ENCODE measurements at regions not wholly inside any gene's neighbourhood (a gene's known extent, or its start where the extent isn't known, plus 50 kb on each side); places are given as distances from the start of the nearest gene placed in this dataset.

GRCh38 chr20:11376420-11376819, 541.3 kb upstream of the BTBD3 start:
- DNase-seq, result no peak

GRCh38 chr20:11376998-11377397, 540.7 kb upstream of the BTBD3 start:
- DNase-seq, result no peak

GRCh38 chr20:11377761-11378160, 539.9 kb upstream of the BTBD3 start:
- no peak for DNase-seq

GRCh38 chr20:11378252-11378651, 539.4 kb upstream of the BTBD3 start:
- no peak for DNase-seq

GRCh38 chr20:11379257-11380011, 538.3 kb upstream of the BTBD3 start:
- no peak for DNase-seq

GRCh38 chr20:11380283-11380682, 537.4 kb upstream of the BTBD3 start:
- no peak for DNase-seq

GRCh38 chr20:11387189-11387754, 530.4 kb upstream of the BTBD3 start:
- no peak for DNase-seq

- no peak for DNase-seq
Measured at GRCh38 chr20:11389186-11389585, 528.5 kb upstream of the BTBD3 start.

- DNase-seq, result no peak
Measured at GRCh38 chr20:11391591-11391990, 526.1 kb upstream of the BTBD3 start.

GRCh38 chr20:11394145-11394833, 523.4 kb upstream of the BTBD3 start:
- DNase-seq, result no peak

- no peak for DNase-seq
Measured at GRCh38 chr20:11395581-11395980, 522.1 kb upstream of the BTBD3 start.

GRCh38 chr20:11401988-11402387, 515.7 kb upstream of the BTBD3 start:
- no peak for DNase-seq

GRCh38 chr20:11403711-11404110, 514.0 kb upstream of the BTBD3 start:
- DNase-seq, result no peak

GRCh38 chr20:11406877-11407276, 510.8 kb upstream of the BTBD3 start:
- DNase-seq, result no peak

- DNase-seq, result no peak
Measured at GRCh38 chr20:11409561-11409960, 508.1 kb upstream of the BTBD3 start.

GRCh38 chr20:11411765-11412164, 505.9 kb upstream of the BTBD3 start:
- DNase-seq, result no peak

- no peak for DNase-seq
Measured at GRCh38 chr20:11426948-11427347, 490.7 kb upstream of the BTBD3 start.

- DNase-seq, result no peak
Measured at GRCh38 chr20:11429168-11429567, 488.5 kb upstream of the BTBD3 start.

GRCh38 chr20:11429889-11430519, 487.7 kb upstream of the BTBD3 start:
- DNase-seq, result no peak

GRCh38 chr20:11430652-11431051, 487.0 kb upstream of the BTBD3 start:
- DNase-seq, result no peak

- DNase-seq, result no peak
Measured at GRCh38 chr20:11431621-11432020, 486.1 kb upstream of the BTBD3 start.

GRCh38 chr20:11432407-11432806, 485.3 kb upstream of the BTBD3 start:
- DNase-seq, result no peak

- DNase-seq, result no peak
Measured at GRCh38 chr20:11436113-11436905, 481.4 kb upstream of the BTBD3 start.

All from KG1 (cell line).